ENCODE measurements at regions not wholly inside any gene's neighbourhood (a gene's known extent, or its start where the extent isn't known, plus 50 kb on each side); places are given as distances from the start of the nearest gene placed in this dataset.

DNA sequence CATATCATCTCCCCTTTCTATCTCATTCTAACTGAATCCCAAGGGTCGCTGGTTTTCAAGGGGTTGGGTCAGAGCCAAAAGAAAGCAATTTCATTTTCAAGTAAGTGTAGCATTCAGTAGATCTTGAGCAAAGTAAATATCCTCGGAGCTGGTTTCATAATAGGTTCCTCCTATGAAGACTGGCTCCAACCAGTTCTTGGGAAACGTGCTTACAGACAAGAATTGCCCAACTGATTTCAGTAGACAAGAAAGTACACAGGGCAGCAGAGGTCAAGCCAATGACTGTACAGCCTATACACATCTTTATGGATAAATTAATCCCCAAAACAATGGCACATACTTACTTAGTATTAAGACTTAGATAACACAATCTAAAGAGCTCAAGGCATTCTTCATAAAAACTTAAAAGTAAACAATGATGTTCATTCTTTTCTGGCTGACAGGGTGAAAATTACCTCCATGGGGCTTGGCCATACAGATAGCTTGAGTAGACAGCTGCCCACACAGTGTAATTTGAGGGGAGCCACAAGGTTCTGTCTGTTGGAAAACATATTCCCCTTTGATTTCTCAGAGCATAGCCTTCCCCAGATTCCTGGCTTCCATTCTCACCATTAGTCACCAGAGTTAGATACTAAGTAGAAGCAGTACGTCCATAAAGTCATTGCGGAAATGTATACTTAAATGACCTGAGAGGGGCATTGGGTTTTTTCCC lies 163.9 kb downstream of the ARRDC3 start (continued):
- TF ChIP-seq FOSB (CRISPR knock-in tag; IDR thresholded peaks at IDR 0.05) (no peak), RFX5 (IDR thresholded peaks at IDR 0.05) (no peak), JUNB (IDR thresholded peaks at IDR 0.05) (peak; percentile 75; the same call in 1 of the 2 replicates), MYC (IDR thresholded peaks at IDR 0.05; ENCODE audit: borderline replicate concordance, low read length) (peak; percentile 61; the same call in 1 of the 2 replicates), EHMT2 (IDR thresholded peaks at IDR 0.05; ENCODE audit: low read depth) (no peak), JUN (IDR thresholded peaks at IDR 0.05) (peak; percentile 88 to 92), SMC3 (IDR thresholded peaks at IDR 0.05) (peak; percentile 43; the same call in 1 of the 3 replicates), EHF (CRISPR knock-in tag; IDR thresholded peaks at IDR 0.05) (no peak), KDM5A (IDR thresholded peaks at IDR 0.05) (no peak), MAFK (IDR thresholded peaks at IDR 0.05; ENCODE audit: partially characterized antibody) (peak; percentile 54), SREBF2 (IDR thresholded peaks at IDR 0.05) (no peak), GATA3 (IDR thresholded peaks at IDR 0.05; ENCODE audit: borderline replicate concordance) (peak; percentile 99), RNF2 (IDR thresholded peaks at IDR 0.05; ENCODE audit: borderline replicate concordance, low read depth) (no peak), NR3C1 (IDR thresholded peaks at IDR 0.05) (no peak), TFCP2L1 (CRISPR knock-in tag; IDR thresholded peaks at IDR 0.05) (no peak), FOSL2 (IDR thresholded peaks at IDR 0.05) (peak; percentile 39; the same call in 1 of the 2 replicates), FOSL2 (CRISPR knock-in tag; IDR thresholded peaks at IDR 0.05) (peak; percentile 91), PHF8 (IDR thresholded peaks at IDR 0.05; ENCODE audit: borderline replicate concordance, low read depth) (no peak), NFE2L2 (conservative IDR thresholded peaks at IDR 0.05; ENCODE audit: low read length) (no peak), KDM1A (IDR thresholded peaks at IDR 0.05; ENCODE audit: low read depth) (no peak)
- TF ChIP-seq, protein P1, sequence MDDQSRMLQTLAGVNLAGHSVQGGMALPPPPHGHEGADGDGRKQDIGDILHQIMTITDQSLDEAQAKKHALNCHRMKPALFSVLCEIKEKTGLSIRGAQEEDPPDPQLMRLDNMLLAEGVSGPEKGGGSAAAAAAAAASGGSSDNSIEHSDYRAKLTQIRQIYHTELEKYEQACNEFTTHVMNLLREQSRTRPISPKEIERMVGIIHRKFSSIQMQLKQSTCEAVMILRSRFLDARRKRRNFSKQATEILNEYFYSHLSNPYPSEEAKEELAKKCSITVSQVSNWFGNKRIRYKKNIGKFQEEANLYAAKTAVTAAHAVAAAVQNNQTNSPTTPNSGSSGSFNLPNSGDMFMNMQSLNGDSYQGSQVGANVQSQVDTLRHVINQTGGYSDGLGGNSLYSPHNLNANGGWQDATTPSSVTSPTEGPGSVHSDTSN (IDR thresholded peaks at IDR 0.05) = peak; percentile 52; the same call in 1 of the 2 replicates
- TF ChIP-seq, protein P2, sequence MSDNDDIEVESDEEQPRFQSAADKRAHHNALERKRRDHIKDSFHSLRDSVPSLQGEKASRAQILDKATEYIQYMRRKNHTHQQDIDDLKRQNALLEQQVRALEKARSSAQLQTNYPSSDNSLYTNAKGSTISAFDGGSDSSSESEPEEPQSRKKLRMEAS (IDR thresholded peaks at IDR 0.05) = peak; percentile 65
- TF ChIP-seq, protein P3, sequence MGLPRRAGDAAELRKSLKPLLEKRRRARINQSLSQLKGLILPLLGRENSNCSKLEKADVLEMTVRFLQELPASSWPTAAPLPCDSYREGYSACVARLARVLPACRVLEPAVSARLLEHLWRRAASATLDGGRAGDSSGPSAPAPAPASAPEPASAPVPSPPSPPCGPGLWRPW (IDR thresholded peaks at IDR 0.05) = peak; percentile 93

DNA sequence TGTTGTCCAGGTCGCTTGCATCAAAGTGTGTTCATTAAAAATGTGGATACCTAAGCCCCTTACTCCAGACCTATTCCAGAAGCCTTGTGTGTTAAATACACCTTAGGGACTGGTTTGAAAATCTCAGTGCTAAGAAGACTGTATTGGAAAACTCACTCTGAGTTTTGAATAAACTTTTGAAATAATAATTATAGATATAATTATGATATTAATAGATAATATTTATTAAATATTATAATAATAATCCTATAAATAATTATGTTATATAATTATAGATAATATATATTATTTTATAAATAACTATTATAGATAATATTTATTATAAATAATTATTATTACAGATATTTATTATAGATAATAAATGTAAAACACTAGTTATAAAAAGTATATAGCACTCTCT lies 165.3 kb downstream of the ARRDC3 start:
- no peak for FAIRE-seq
- Histone ChIP-seq H3K4me3 (no peak overlapping the region), H3K27ac (peak overlapping the region in 1 of 2 experiments; percentile 30; a peak in 3 of 6 replicates), H3K4me1 (peaks cover 28% of the 10 kb centered on the region), H3K9me3 (no peaks in the 10 kb centered on the region), H3K4me2 (no peak overlapping the region)
- ATAC-seq = no peak
- ChIA-PET CTCF (interaction anchor here (1.3 kb wide), 1 partner anchor 63 kb away, joined by 3 read pairs; no protein-coding TSS in a partner anchor), POLR2A (interaction anchor here (2.7 kb wide), 1 partner anchor 163 kb away, joined by 20 read pairs; no protein-coding TSS in a partner anchor)
- TF ChIP-seq NFE2L2 (conservative IDR thresholded peaks at IDR 0.05; ENCODE audit: low read length) (no peak), RFX5 (IDR thresholded peaks at IDR 0.05) (no peak), HOXB13 (CRISPR knock-in tag; IDR thresholded peaks at IDR 0.05; ENCODE audit: low read depth) (no peak), NR3C1 (IDR thresholded peaks at IDR 0.05) (no peak), SREBF2 (IDR thresholded peaks at IDR 0.05) (no peak)
- TF ChIP-seq, protein P4, sequence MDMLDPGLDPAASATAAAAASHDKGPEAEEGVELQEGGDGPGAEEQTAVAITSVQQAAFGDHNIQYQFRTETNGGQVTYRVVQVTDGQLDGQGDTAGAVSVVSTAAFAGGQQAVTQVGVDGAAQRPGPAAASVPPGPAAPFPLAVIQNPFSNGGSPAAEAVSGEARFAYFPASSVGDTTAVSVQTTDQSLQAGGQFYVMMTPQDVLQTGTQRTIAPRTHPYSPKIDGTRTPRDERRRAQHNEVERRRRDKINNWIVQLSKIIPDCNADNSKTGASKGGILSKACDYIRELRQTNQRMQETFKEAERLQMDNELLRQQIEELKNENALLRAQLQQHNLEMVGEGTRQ (IDR thresholded peaks at IDR 0.05) = no peak
- WGBS (ENCODE audit: missing lambda C conversion rate) = 100% methylated on average over 1 of the region's 1 CpG
- DNase-seq (ENCODE audit: low read depth in 1 of 2, low spot score in 1 of 2) = no peak
